ENCODE measurements at regions not wholly inside any gene's neighbourhood (a gene's known extent, or its start where the extent isn't known, plus 50 kb on each side); places are given as distances from the start of the nearest gene placed in this dataset.

DNA sequence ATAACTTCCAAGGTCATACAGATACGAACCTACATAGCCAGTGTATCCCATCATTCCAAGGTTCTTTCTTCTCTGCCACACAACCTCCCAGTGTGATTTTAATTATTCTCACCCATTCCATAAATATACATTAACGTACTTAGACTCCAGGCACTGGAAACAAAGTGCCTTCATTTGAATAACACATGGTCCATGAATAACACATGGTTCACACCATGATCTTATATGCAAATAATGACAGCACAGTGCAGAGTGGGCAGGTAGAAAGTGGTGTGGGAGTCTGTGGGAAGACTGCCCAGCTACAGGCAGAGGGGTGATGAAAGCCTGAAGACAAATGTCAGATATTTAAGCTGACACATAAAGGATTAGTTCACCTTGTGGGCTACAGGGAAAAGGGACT, 425.2 kb downstream of the HACE1 start:
- Mint-ChIP-seq H3K36me3 (ENCODE audit: low read depth) (no peaks in the 10 kb centered on the region), H3K27ac (ENCODE audit: unreplicated experiment) (no peak overlapping the region)
- no peak for DNase-seq (ENCODE audit: low spot score)

DNA sequence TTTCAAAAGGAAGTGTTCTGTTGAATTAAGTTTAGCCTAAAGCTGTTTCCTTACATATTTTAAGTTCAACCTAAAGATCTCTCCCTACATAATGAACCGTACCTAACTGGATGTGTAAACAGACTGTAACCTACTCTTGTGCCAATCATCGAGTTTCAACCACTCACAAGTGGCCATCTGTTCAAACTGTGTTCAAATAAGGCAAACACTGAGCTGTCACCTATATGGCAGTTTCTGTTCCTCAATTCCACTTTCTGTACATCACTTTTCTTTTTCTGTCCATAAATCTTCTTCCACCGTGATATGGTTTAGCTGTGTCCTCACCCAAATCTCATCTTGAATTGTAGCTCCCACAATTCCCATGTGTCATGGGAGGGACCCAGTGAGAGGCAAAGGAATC, 428.6 kb downstream of the HACE1 start:
- H3K27me3 Mint-ChIP-seq (ENCODE audit: low read depth), result peaks cover 10% of the 10 kb centered on the region
- H3K4me3 Mint-ChIP-seq (ENCODE audit: unreplicated experiment), result no peak overlapping the region
- DNase-seq (ENCODE audit: low spot score), result no peak
- H3K36me3 Mint-ChIP-seq (ENCODE audit: low read depth), result no peaks in the 10 kb centered on the region
- TF ChIP-seq, protein P1, sequence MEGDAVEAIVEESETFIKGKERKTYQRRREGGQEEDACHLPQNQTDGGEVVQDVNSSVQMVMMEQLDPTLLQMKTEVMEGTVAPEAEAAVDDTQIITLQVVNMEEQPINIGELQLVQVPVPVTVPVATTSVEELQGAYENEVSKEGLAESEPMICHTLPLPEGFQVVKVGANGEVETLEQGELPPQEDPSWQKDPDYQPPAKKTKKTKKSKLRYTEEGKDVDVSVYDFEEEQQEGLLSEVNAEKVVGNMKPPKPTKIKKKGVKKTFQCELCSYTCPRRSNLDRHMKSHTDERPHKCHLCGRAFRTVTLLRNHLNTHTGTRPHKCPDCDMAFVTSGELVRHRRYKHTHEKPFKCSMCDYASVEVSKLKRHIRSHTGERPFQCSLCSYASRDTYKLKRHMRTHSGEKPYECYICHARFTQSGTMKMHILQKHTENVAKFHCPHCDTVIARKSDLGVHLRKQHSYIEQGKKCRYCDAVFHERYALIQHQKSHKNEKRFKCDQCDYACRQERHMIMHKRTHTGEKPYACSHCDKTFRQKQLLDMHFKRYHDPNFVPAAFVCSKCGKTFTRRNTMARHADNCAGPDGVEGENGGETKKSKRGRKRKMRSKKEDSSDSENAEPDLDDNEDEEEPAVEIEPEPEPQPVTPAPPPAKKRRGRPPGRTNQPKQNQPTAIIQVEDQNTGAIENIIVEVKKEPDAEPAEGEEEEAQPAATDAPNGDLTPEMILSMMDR (IDR thresholded peaks at IDR 0.05), result no peak
- H3K27ac Mint-ChIP-seq (ENCODE audit: unreplicated experiment), result no peak overlapping the region
- no peaks in the 10 kb centered on the region for H3K4me1 Mint-ChIP-seq (ENCODE audit: low read depth)
- peaks cover 5% of the 10 kb centered on the region for H3K9me3 Mint-ChIP-seq (ENCODE audit: low read depth)

More for the DNA sequence above, 425.2 kb downstream of the HACE1 start:
- H3K4me3 Mint-ChIP-seq (ENCODE audit: unreplicated experiment), result no peak overlapping the region
- no peaks in the 10 kb centered on the region for H3K9me3 Mint-ChIP-seq (ENCODE audit: low read depth)
- TF ChIP-seq, protein P1 (IDR thresholded peaks at IDR 0.05), result no peak
- no peaks in the 10 kb centered on the region for H3K4me1 Mint-ChIP-seq (ENCODE audit: low read depth)
- H3K27me3 Mint-ChIP-seq (ENCODE audit: low read depth), result peaks cover 10% of the 10 kb centered on the region

DNA sequence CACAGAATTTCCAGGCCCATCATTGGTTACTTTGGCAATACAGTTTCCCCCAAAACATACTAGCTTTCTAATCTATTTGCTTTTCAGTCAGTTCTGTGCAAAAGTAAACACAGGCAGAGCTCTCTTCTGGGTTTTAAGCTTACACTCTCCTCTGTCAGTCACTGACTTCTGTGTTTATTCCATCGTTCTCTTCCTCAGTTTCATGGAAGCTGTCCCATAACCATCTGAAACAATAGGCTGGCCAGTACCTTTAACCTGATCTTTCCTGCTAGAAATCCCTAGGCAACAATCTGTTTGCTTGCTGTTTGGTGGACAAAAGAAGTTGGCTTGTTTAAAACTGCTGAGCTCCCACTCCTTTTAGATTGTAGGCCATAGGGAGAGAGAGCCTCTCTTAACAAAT, 431.5 kb downstream of the HACE1 start:
- Mint-ChIP-seq H3K27me3 (ENCODE audit: low read depth) (peaks cover 9% of the 10 kb centered on the region), H3K9me3 (ENCODE audit: low read depth) (peaks cover 5% of the 10 kb centered on the region), H3K36me3 (ENCODE audit: low read depth) (no peaks in the 10 kb centered on the region), H3K27ac (ENCODE audit: unreplicated experiment) (no peak overlapping the region), H3K4me3 (ENCODE audit: unreplicated experiment) (no peak overlapping the region), H3K4me1 (ENCODE audit: low read depth) (no peaks in the 10 kb centered on the region)
- TF ChIP-seq, protein P1 (IDR thresholded peaks at IDR 0.05), result no peak
- no peak for DNase-seq (ENCODE audit: low spot score)

DNA sequence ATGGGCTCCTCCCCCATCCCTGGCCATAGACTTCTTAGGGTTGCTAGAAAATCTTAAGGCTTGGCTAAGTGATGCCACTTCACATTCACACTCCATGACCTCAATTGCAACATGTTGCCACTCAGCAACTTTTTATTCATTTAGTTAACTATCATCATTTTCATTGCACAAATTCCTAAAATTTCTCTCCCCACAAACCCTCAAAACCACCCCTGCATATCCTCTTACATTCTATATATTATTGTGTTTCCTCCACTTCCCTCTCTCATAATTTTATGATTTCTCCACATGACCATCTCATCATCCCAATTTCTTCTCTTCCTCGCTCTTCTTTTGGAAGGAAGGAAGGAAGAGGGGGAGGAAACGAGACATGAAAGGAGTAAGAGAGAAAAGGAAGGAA, 436.0 kb downstream of the HACE1 start:
- TF ChIP-seq, protein P1 (IDR thresholded peaks at IDR 0.05), result no peak
- H3K27ac Mint-ChIP-seq (ENCODE audit: unreplicated experiment), result no peak overlapping the region
- peaks cover 5% of the 10 kb centered on the region for H3K9me3 Mint-ChIP-seq (ENCODE audit: low read depth)
- no peak for DNase-seq (ENCODE audit: low spot score)
- peaks cover 3% of the 10 kb centered on the region for H3K27me3 Mint-ChIP-seq (ENCODE audit: low read depth)
- H3K36me3 Mint-ChIP-seq (ENCODE audit: low read depth), result no peaks in the 10 kb centered on the region
- no peak overlapping the region for H3K4me3 Mint-ChIP-seq (ENCODE audit: unreplicated experiment)
- H3K4me1 Mint-ChIP-seq (ENCODE audit: low read depth), result no peaks in the 10 kb centered on the region

DNA sequence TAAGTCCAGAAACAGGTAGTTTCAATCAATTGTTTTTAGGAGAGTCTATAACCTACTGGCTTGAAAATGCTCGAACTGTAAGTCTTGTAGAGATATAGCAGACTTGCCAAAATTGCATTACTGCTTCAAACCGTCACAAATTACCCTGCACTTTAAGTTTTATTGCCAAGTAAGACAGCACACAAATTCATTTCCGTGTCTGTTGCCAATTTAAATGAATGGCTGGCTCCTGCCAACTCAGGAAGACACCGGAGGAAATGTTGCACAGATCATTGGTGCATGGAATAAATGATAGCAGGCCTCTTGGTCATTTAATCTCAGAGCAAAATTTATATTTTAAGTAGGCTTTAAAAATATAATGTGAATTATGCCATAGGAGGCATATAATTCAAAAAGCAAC, 438.1 kb downstream of the HACE1 start:
- TF ChIP-seq, protein P1 (IDR thresholded peaks at IDR 0.05), result no peak
- peaks cover 3% of the 10 kb centered on the region for H3K9me3 Mint-ChIP-seq (ENCODE audit: low read depth)

More for the DNA sequence above, 438.1 kb downstream of the HACE1 start:
- no peak overlapping the region for H3K27ac Mint-ChIP-seq (ENCODE audit: unreplicated experiment)
- no peaks in the 10 kb centered on the region for H3K36me3 Mint-ChIP-seq (ENCODE audit: low read depth)
- no peak overlapping the region for H3K4me3 Mint-ChIP-seq (ENCODE audit: unreplicated experiment)
- no peaks in the 10 kb centered on the region for H3K4me1 Mint-ChIP-seq (ENCODE audit: low read depth)
- no peak for DNase-seq (ENCODE audit: low spot score)
- H3K27me3 Mint-ChIP-seq (ENCODE audit: low read depth), result peaks cover 3% of the 10 kb centered on the region
